ENCODE measurements at regions not wholly inside any gene's neighbourhood (a gene's known extent, or its start where the extent isn't known, plus 50 kb on each side); places are given as distances from the start of the nearest gene placed in this dataset.

DNA sequence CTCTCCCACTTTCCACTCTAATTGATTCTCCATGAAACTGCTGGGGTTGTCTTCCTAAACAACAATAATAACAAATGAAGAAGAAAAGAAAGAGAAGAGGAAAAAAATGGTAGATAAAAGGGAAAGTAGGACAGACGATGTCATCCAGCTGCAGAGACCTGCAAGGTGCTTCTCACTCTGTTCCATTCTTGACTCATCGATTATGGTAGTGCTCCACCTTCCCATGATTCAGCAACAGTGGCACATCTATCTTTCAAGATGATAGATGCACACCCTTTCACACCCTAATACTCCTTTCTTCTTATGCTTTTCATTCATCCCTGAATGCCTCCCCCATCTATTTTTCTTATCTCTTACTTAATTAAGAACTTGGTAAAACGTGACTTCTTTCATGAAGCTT is 610.2 kb downstream of the NR4A2 start:
- TF ChIP-seq, protein P1, sequence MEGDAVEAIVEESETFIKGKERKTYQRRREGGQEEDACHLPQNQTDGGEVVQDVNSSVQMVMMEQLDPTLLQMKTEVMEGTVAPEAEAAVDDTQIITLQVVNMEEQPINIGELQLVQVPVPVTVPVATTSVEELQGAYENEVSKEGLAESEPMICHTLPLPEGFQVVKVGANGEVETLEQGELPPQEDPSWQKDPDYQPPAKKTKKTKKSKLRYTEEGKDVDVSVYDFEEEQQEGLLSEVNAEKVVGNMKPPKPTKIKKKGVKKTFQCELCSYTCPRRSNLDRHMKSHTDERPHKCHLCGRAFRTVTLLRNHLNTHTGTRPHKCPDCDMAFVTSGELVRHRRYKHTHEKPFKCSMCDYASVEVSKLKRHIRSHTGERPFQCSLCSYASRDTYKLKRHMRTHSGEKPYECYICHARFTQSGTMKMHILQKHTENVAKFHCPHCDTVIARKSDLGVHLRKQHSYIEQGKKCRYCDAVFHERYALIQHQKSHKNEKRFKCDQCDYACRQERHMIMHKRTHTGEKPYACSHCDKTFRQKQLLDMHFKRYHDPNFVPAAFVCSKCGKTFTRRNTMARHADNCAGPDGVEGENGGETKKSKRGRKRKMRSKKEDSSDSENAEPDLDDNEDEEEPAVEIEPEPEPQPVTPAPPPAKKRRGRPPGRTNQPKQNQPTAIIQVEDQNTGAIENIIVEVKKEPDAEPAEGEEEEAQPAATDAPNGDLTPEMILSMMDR (IDR thresholded peaks at IDR 0.05; ENCODE audit: low read depth, low read length) = no peak
- TF ChIP-seq, protein P2, sequence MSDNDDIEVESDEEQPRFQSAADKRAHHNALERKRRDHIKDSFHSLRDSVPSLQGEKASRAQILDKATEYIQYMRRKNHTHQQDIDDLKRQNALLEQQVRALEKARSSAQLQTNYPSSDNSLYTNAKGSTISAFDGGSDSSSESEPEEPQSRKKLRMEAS (IDR thresholded peaks at IDR 0.05; ENCODE audit: low read depth, low read length) = no peak
- TF ChIP-seq POLR2A (IDR thresholded peaks at IDR 0.05; ENCODE audit: extremely low read depth, insufficient read length) = no peak
- TF ChIP-seq MYC (IDR thresholded peaks at IDR 0.05; ENCODE audit: low read depth, low read length) = no peak

All from NB4 (cell line).